H1 (cell line): ENCODE measurements at regions not wholly inside any gene's neighbourhood (a gene's known extent, or its start where the extent isn't known, plus 50 kb on each side); places are given as distances from the start of the nearest gene placed in this dataset.

Source experiments
- CTCF ChIA-PET: fragments of 300-600 bp; sonication (Branson Sonifier 250); formaldehyde crosslinking; loops from one replicate; lab custom pipeline; 2021; ENCODE audit not compliant: partially characterized antibody; lab: Charles Lee
- POLR2A ChIA-PET: fragments of 300-600 bp; sonication (Branson Sonifier 250); formaldehyde crosslinking; loops from one replicate; lab custom pipeline; 2021; ENCODE audit warnings: inconsistent platforms; ENCODE audit not compliant: partially characterized antibody; lab: Charles Lee
- DNase-seq, 2 experiments: peaks; one replicate each; pipeline versions ENCODE4 v3.0.0 to v3.0.0-alpha.2; 2010 to 2022; ENCODE audit warnings: low spot score in 2 of 2, low read depth in 1 of 2, mixed read lengths in 1 of 2
- FAIRE-seq: peaks from 2 replicates; lab custom pipeline; 2011; peaks lifted over from hg19 to GRCh38; lab: Jason Lieb, UNC
- H2AFZ ChIP-seq: 2 replicates; pipeline ENCODE4 v1.8.1; 2012; ENCODE audit warnings: low read length, inconsistent platforms
- H2AK5ac ChIP-seq: 2 replicates; pipeline ENCODE4 v1.6.1; 2013; ENCODE audit warnings: low read depth, low read length
- H2BK120ac ChIP-seq: replicated peaks from 2 replicates; pipeline ENCODE3; 2013; ENCODE audit warnings: low read depth, low read length, inconsistent platforms
- H2BK12ac ChIP-seq: 2 replicates; pipeline ENCODE4 v1.6.1; 2013; ENCODE audit warnings: low read depth, low read length
- H2BK15ac ChIP-seq: 2 replicates; pipeline ENCODE4 v1.6.1; 2013; ENCODE audit warnings: low read length
- H2BK20ac ChIP-seq: 2 replicates; pipeline ENCODE4 v1.6.1; 2013; ENCODE audit warnings: low read length
- H2BK5ac ChIP-seq: 2 replicates; pipeline ENCODE4 v1.6.1; 2013; ENCODE audit warnings: low read depth, low read length
- H3K14ac ChIP-seq: 2 replicates; pipeline ENCODE4 v1.6.1; 2013; ENCODE audit warnings: inconsistent platforms; ENCODE audit not compliant: insufficient read length
- H3K18ac ChIP-seq: 2 replicates; pipeline ENCODE4 v1.6.1; 2013; ENCODE audit warnings: low read length; ENCODE audit errors: extremely low read depth
- H3K23ac ChIP-seq: 2 replicates; pipeline ENCODE4 v1.6.1; 2013; ENCODE audit warnings: inconsistent platforms; ENCODE audit not compliant: insufficient read length
- H3K23me2 ChIP-seq: 2 replicates; pipeline ENCODE4 v1.6.1; 2013; ENCODE audit warnings: low read depth, low read length
- H3K27ac ChIP-seq: 2 replicates; pipeline ENCODE4 v1.6.1; 2011; ENCODE audit warnings: low read depth, low read length, inconsistent platforms
- H3K27me3 ChIP-seq, 4 experiments: replicated peaks in 1 of 4; 1 replicate in 1 of 4; 2 replicates in 3 of 4; pipeline versions ENCODE4 v1.6.1 to v1.8.1; 2011 to 2013; ENCODE audit warnings: low read length in 3 of 4, mild to moderate bottlenecking in 3 of 4, inconsistent platforms in 2 of 4, mixed read lengths in 2 of 4, moderate library complexity in 1 of 4; ENCODE audit not compliant: control insufficient read depth in 3 of 4, insufficient read depth in 3 of 4; ENCODE audit errors: extremely low read depth in 1 of 4
- H3K36me3 ChIP-seq, 4 experiments: 2 replicates each; pipeline versions ENCODE4 v1.6.1 to v1.8.1; 2011 to 2013; ENCODE audit warnings: mild to moderate bottlenecking in 4 of 4, low read length in 3 of 4, moderate library complexity in 2 of 4, control low read depth in 1 of 4, inconsistent platforms in 1 of 4; ENCODE audit not compliant: insufficient read depth in 4 of 4, control insufficient read depth in 2 of 4
- H3K4ac ChIP-seq: replicated peaks from 2 replicates; pipeline ENCODE3; 2013; ENCODE audit warnings: low read length, low read depth, mixed read lengths, inconsistent platforms; ENCODE audit not compliant: insufficient read length
- H3K4me1 ChIP-seq, 4 experiments: replicated peaks in 1 of 4; 1 replicate in 1 of 4; 2 replicates in 3 of 4; pipeline versions ENCODE4 v1.6.1 to v1.8.1; 2011 to 2013; ENCODE audit warnings: low read length in 3 of 4, inconsistent platforms in 2 of 4, mixed read lengths in 1 of 4; ENCODE audit not compliant: insufficient read depth in 4 of 4, control insufficient read depth in 3 of 4
- H3K4me2 ChIP-seq, 2 experiments: 2 replicates each; pipeline versions ENCODE4 v1.6.1 to v1.8.1; 2011 to 2013; ENCODE audit warnings: low read depth in 2 of 2, low read length in 2 of 2, control low read depth in 1 of 2, inconsistent platforms in 1 of 2, mild to moderate bottlenecking in 1 of 2; ENCODE audit not compliant: insufficient read depth in 1 of 2
- H3K4me3 ChIP-seq, 4 experiments: fragments of 200-600, 300-600 bp in 1 of 4; sonication (generic), shearing (Covaris generic), sonication (Bioruptor Twin) in 1 of 4; 2 replicates each; pipeline versions ENCODE4 v1.5.1 to v1.8.1; 2011 to 2016; ENCODE audit warnings: low read length in 4 of 4, low read depth in 3 of 4, control low read depth in 2 of 4, inconsistent platforms in 2 of 4, mild to moderate bottlenecking in 2 of 4, mixed read lengths in 1 of 4, moderate library complexity in 1 of 4; ENCODE audit not compliant: insufficient read depth in 2 of 4; ENCODE audit errors: extremely low read depth in 1 of 4
- H3K56ac ChIP-seq: replicated peaks from 2 replicates; pipeline ENCODE3; 2013; ENCODE audit warnings: low read depth, mild to moderate bottlenecking, mixed read lengths, low read length, inconsistent platforms; ENCODE audit not compliant: insufficient read length
- H3K79me1 ChIP-seq: 2 replicates; pipeline ENCODE4 v1.6.1; 2013; ENCODE audit warnings: low read depth, low read length, control low read depth
- H3K79me2 ChIP-seq, 2 experiments: 2 replicates each; pipeline versions ENCODE4 v1.6.1 to v1.8.1; 2012 to 2013; ENCODE audit warnings: low read length in 2 of 2, mild to moderate bottlenecking in 2 of 2, inconsistent platforms in 1 of 2; ENCODE audit not compliant: insufficient read depth in 2 of 2, control insufficient read depth in 1 of 2
- H3K9ac ChIP-seq, 4 experiments: replicated peaks in 1 of 4; 1 replicate in 1 of 4; 2 replicates in 3 of 4; pipeline versions ENCODE4 v1.6.1 to v1.8.1; 2011 to 2013; ENCODE audit warnings: low read depth in 3 of 4, low read length in 3 of 4, control low read depth in 2 of 4, mild to moderate bottlenecking in 2 of 4, moderate library complexity in 2 of 4, inconsistent platforms in 1 of 4; ENCODE audit errors: extremely low read depth in 1 of 4
- H3K9me3 ChIP-seq, 2 experiments: 2 replicates each; pipeline versions ENCODE4 v1.6.1 to v1.8.1; 2012 to 2013; ENCODE audit warnings: mild to moderate bottlenecking in 2 of 2, moderate library complexity in 2 of 2, control low read depth in 1 of 2, inconsistent platforms in 1 of 2, low read depth in 1 of 2, low read length in 1 of 2, mixed read lengths in 1 of 2; ENCODE audit not compliant: insufficient read depth in 2 of 2
- H4K20me1 ChIP-seq, 2 experiments: replicated peaks in 1 of 2; 2 replicates each; pipeline versions ENCODE3 to v1.8.1; 2011 to 2013; ENCODE audit warnings: inconsistent platforms in 2 of 2, low read length in 2 of 2, mild to moderate bottlenecking in 1 of 2; ENCODE audit not compliant: insufficient read depth in 2 of 2, control insufficient read depth in 1 of 2
- H4K5ac ChIP-seq: 2 replicates; pipeline ENCODE4 v1.6.1; 2013; ENCODE audit warnings: low read length, low read depth, mixed read lengths, inconsistent platforms; ENCODE audit not compliant: insufficient read length
- H4K8ac ChIP-seq: 2 replicates; pipeline ENCODE4 v1.8.0; 2013; ENCODE audit warnings: mild to moderate bottlenecking, moderate library complexity, low read length, inconsistent platforms; ENCODE audit not compliant: insufficient read depth; ENCODE audit errors: extremely low read depth
- H4K91ac ChIP-seq: replicated peaks from 2 replicates; pipeline ENCODE3; 2013; ENCODE audit warnings: low read length, mixed read lengths, inconsistent platforms; ENCODE audit not compliant: insufficient read length
- CHD2 ChIP-seq: IDR thresholded peaks from 2 replicates; pipeline ENCODE4 v1.6.1; 2012; ENCODE audit warnings: low read length, improper control_type of control experiment
- EP300 ChIP-seq, 2 experiments: IDR thresholded peaks; 1 replicate in 1 of 2; 2 replicates in 1 of 2; pipeline ENCODE4 v1.6.1; 2011 to 2012; ENCODE audit warnings: low read depth in 2 of 2, low read length in 2 of 2, mild to moderate bottlenecking in 2 of 2, borderline replicate concordance in 1 of 2, inconsistent platforms in 1 of 2, moderate library complexity in 1 of 2
- SP1 ChIP-seq: IDR thresholded peaks from 2 replicates; pipeline ENCODE4 v1.6.1; 2011; ENCODE audit warnings: low read depth, low read length
- TF ChIP-seq, protein P1 (sequence below), 3 experiments: IDR thresholded peaks; 1 replicate in 2 of 3; 2 replicates in 1 of 3; pipeline versions ENCODE4 v1.5.1 to v1.6.1; 2011; ENCODE audit warnings: low read length in 3 of 3, mild to moderate bottlenecking in 3 of 3, inconsistent platforms in 2 of 3, low read depth in 1 of 3, moderate library complexity in 1 of 3; ENCODE audit not compliant: insufficient read depth in 1 of 3; ENCODE audit errors: control extremely low read depth in 1 of 3

DNA sequence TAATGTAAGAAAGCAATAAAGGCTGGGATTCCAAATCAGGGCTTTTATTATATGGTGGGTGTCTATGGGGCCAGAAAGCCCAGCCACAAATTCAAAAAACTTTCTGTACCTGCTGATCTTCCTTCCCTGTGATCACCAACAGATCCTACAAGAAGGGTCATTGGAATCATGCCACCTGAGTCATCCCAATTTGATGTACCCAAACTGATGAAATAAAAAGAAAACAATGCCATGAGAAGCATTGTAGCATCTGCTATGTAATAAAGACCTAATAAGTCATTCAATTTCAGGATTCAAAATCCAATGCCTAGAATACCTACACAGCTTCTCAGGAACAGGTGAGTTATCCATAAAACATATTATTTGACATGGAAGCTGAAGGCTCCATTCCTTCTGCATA is 228.8 kb downstream of the DKK1 start:
- H4K20me1 ChIP-seq, result no peaks in the 10 kb centered on the region
- H3K56ac ChIP-seq, result no peak overlapping the region
- H2AK5ac ChIP-seq, result no peak overlapping the region
- ChIA-PET CTCF (no interaction called here), POLR2A (no interaction called here)
- H4K8ac ChIP-seq, result no peak overlapping the region
- no peak overlapping the region for H3K9ac ChIP-seq
- H3K9me3 ChIP-seq, result no peaks in the 10 kb centered on the region
- H3K23ac ChIP-seq, result no peak overlapping the region
- H3K18ac ChIP-seq, result no peak overlapping the region
- DNase-seq, result no peak
- no peaks in the 10 kb centered on the region for H3K79me1 ChIP-seq
- no peak overlapping the region for H3K4ac ChIP-seq
- no peaks in the 10 kb centered on the region for H3K23me2 ChIP-seq
- no peak overlapping the region for H3K4me3 ChIP-seq
- no peak overlapping the region for H3K4me2 ChIP-seq
- TF ChIP-seq SP1, result no peak
- TF ChIP-seq, protein P1, sequence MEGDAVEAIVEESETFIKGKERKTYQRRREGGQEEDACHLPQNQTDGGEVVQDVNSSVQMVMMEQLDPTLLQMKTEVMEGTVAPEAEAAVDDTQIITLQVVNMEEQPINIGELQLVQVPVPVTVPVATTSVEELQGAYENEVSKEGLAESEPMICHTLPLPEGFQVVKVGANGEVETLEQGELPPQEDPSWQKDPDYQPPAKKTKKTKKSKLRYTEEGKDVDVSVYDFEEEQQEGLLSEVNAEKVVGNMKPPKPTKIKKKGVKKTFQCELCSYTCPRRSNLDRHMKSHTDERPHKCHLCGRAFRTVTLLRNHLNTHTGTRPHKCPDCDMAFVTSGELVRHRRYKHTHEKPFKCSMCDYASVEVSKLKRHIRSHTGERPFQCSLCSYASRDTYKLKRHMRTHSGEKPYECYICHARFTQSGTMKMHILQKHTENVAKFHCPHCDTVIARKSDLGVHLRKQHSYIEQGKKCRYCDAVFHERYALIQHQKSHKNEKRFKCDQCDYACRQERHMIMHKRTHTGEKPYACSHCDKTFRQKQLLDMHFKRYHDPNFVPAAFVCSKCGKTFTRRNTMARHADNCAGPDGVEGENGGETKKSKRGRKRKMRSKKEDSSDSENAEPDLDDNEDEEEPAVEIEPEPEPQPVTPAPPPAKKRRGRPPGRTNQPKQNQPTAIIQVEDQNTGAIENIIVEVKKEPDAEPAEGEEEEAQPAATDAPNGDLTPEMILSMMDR (IDR thresholded peaks at IDR 0.05; ENCODE audit: control extremely low read depth in 1 of 3, insufficient read depth in 1 of 3, low read depth in 1 of 3, low read length in 3 of 3), result no peak
- no peak for TF ChIP-seq EP300 (IDR thresholded peaks at IDR 0.05; ENCODE audit: borderline replicate concordance in 1 of 2, low read depth in 2 of 2, low read length in 2 of 2)
- TF ChIP-seq CHD2, result no peak
- no peak for FAIRE-seq
- no peak overlapping the region for H2BK5ac ChIP-seq
- no peak overlapping the region for H2BK12ac ChIP-seq
- H3K36me3 ChIP-seq, result no peaks in the 10 kb centered on the region
- H2BK15ac ChIP-seq, result no peak overlapping the region
- H2BK120ac ChIP-seq, result no peak overlapping the region
- H2BK20ac ChIP-seq, result no peak overlapping the region
- H4K91ac ChIP-seq, result no peak overlapping the region
- H3K14ac ChIP-seq, result no peak overlapping the region
- no peak overlapping the region for H2AFZ ChIP-seq
- H3K27me3 ChIP-seq, result no peaks in the 10 kb centered on the region
- no peak overlapping the region for H4K5ac ChIP-seq
- H3K79me2 ChIP-seq, result no peaks in the 10 kb centered on the region
- no peak overlapping the region for H3K27ac ChIP-seq
- H3K4me1 ChIP-seq, result no peaks in the 10 kb centered on the region
